Endodermal cell (in vitro differentiated cells): ENCODE measurements at regions not wholly inside any gene's neighbourhood (a gene's known extent, or its start where the extent isn't known, plus 50 kb on each side); places are given as distances from the start of the nearest gene placed in this dataset.

Experiments used
- DNase-seq: peaks from one replicate; pipeline ENCODE4 v3.0.0-alpha.2; 2017
- H3K27ac ChIP-seq: 2 replicates; pipeline ENCODE4 v1.5.1; 2013; ENCODE audit warnings: mild to moderate bottlenecking, low read depth, low read length, moderate library complexity
- H3K27me3 ChIP-seq: 2 replicates; pipeline ENCODE4 v1.6.1; 2013; ENCODE audit warnings: mild to moderate bottlenecking, low read length, moderate library complexity; ENCODE audit not compliant: insufficient read depth, control insufficient read depth, poor library complexity, severe bottlenecking
- H3K36me3 ChIP-seq: 2 replicates; pipeline ENCODE4 v1.7.0; 2013; ENCODE audit warnings: mild to moderate bottlenecking, low read length, moderate library complexity; ENCODE audit not compliant: control insufficient read depth, insufficient read depth
- H3K4me1 ChIP-seq: one replicate; pipeline ENCODE4 v1.7.0; 2013; ENCODE audit warnings: low read length; ENCODE audit not compliant: control insufficient read depth, insufficient read depth
- H3K4me3 ChIP-seq: 2 replicates; pipeline ENCODE4 v1.5.1; 2013; ENCODE audit warnings: mild to moderate bottlenecking, low read length, moderate library complexity
- H3K9ac ChIP-seq: 2 replicates; pipeline ENCODE4 v1.6.1; 2013; ENCODE audit warnings: mild to moderate bottlenecking, low read length, moderate library complexity; ENCODE audit not compliant: poor library complexity, severe bottlenecking; ENCODE audit errors: extremely low read depth
- H3K9me3 ChIP-seq: 2 replicates; pipeline ENCODE4 v1.6.1; 2013; ENCODE audit warnings: mild to moderate bottlenecking, low read length, moderate library complexity; ENCODE audit not compliant: control insufficient read depth
- H3K27ac Mint-ChIP-seq: 2 replicates; pipeline ENCODE4 v1.8.0; 2020; ENCODE audit warnings: mixed read lengths
- H3K27me3 Mint-ChIP-seq: 2 replicates; pipeline ENCODE4 v1.8.0; 2021; ENCODE audit warnings: mild to moderate bottlenecking, mixed read lengths; ENCODE audit not compliant: insufficient read depth
- H3K36me3 Mint-ChIP-seq: 2 replicates; pipeline ENCODE4 v1.8.0; 2020; ENCODE audit warnings: low read depth, mixed read lengths
- H3K4me1 Mint-ChIP-seq: 2 replicates; pipeline ENCODE4 v1.8.0; 2020; ENCODE audit warnings: mixed read lengths
- H3K4me3 Mint-ChIP-seq: 2 replicates; pipeline ENCODE4 v1.8.0; 2020; ENCODE audit warnings: mild to moderate bottlenecking, moderate library complexity, mixed read lengths
- H3K9me3 Mint-ChIP-seq: 2 replicates; pipeline ENCODE4 v1.8.0; 2020; ENCODE audit warnings: mild to moderate bottlenecking, mixed read lengths
- CTCF ChIP-seq: fragments of 200-600 bp; sonication (generic); conservative IDR thresholded peaks from 2 replicates; pipeline ENCODE4 v1.5.0; 2021; ENCODE audit warnings: antibody characterized with exemption, mild to moderate bottlenecking
- WGBS, 2 experiments: methylation state at CpG; one replicate each; pipeline versions ENCODE4 v1.1.5 to v1.1.7; 2013; ENCODE audit warnings: missing lambda C conversion rate in 2 of 2, mixed read lengths in 1 of 2; ENCODE audit not compliant: insufficient coverage in 1 of 2, insufficient read length in 1 of 2; 5-methylcytosine and 5-hydroxymethylcytosine counted together

- Mint-ChIP-seq H3K36me3 (no peaks in the 10 kb centered on the region), H3K4me3 (no peak overlapping the region), H3K27ac (no peak overlapping the region), H3K9me3 (no peaks in the 10 kb centered on the region), H3K4me1 (no peaks in the 10 kb centered on the region), H3K27me3 (no peaks in the 10 kb centered on the region)
- TF ChIP-seq CTCF = no peak
- no peaks in the 10 kb centered on the region for H3K4me1 ChIP-seq
- no peak overlapping the region for H3K4me3 ChIP-seq
- H3K27ac ChIP-seq = no peak overlapping the region
- H3K36me3 ChIP-seq = no peaks in the 10 kb centered on the region
- no peak for DNase-seq
- H3K9me3 ChIP-seq = no peaks in the 10 kb centered on the region
- H3K27me3 ChIP-seq = no peaks in the 10 kb centered on the region
- no peak overlapping the region for H3K9ac ChIP-seq
Observed at GRCh38 chr3:132084982-132085381, 50.2 kb upstream of the CPNE4 start.

GRCh38 chr3:132087356-132087755 lies 52.5 kb upstream of the CPNE4 start:
- no peak overlapping the region for H3K27ac Mint-ChIP-seq
- TF ChIP-seq CTCF = no peak
- no peak overlapping the region for H3K27ac ChIP-seq
- no peaks in the 10 kb centered on the region for H3K9me3 Mint-ChIP-seq
- H3K4me3 ChIP-seq = no peak overlapping the region
- DNase-seq = no peak
- WGBS, 2 experiments = 82% methylated on average over 1 of the region's 1 CpG; no CpG with 5 or more reads in 1 of the 2 experiments
- H3K4me1 Mint-ChIP-seq = no peaks in the 10 kb centered on the region
- H3K27me3 Mint-ChIP-seq = no peaks in the 10 kb centered on the region
- no peaks in the 10 kb centered on the region for H3K27me3 ChIP-seq
- no peaks in the 10 kb centered on the region for H3K36me3 ChIP-seq
- no peak overlapping the region for H3K9ac ChIP-seq
- H3K4me1 ChIP-seq = no peaks in the 10 kb centered on the region
- no peak overlapping the region for H3K4me3 Mint-ChIP-seq
- no peaks in the 10 kb centered on the region for H3K9me3 ChIP-seq
- H3K36me3 Mint-ChIP-seq = no peaks in the 10 kb centered on the region

GRCh38 chr3:132088291-132088690 lies 53.5 kb upstream of the CPNE4 start:
- no peaks in the 10 kb centered on the region for H3K36me3 ChIP-seq
- 100% methylated on average over 1 of the region's 2 CpGs for WGBS, 2 experiments
- H3K27ac ChIP-seq = no peak overlapping the region
- H3K4me3 Mint-ChIP-seq = no peak overlapping the region
- DNase-seq = no peak
- no peak overlapping the region for H3K9ac ChIP-seq
- H3K9me3 ChIP-seq = no peaks in the 10 kb centered on the region
- no peaks in the 10 kb centered on the region for H3K9me3 Mint-ChIP-seq
- H3K4me1 Mint-ChIP-seq = no peaks in the 10 kb centered on the region
- H3K4me3 ChIP-seq = no peak overlapping the region
- H3K4me1 ChIP-seq = no peaks in the 10 kb centered on the region
- no peak for TF ChIP-seq CTCF
- H3K27me3 Mint-ChIP-seq = no peaks in the 10 kb centered on the region
- no peaks in the 10 kb centered on the region for H3K36me3 Mint-ChIP-seq
- H3K27ac Mint-ChIP-seq = no peak overlapping the region
- no peaks in the 10 kb centered on the region for H3K27me3 ChIP-seq
